CD4-positive, alpha-beta memory T cell (primary cell): ENCODE measurements at regions not wholly inside any gene's neighbourhood (a gene's known extent, or its start where the extent isn't known, plus 50 kb on each side); places are given as distances from the start of the nearest gene placed in this dataset.
"Not testable (repeated sequence)": the region's sequence is repeated elsewhere in the genome, so short reads cannot be mapped to it uniquely, and the experiment has no call there.

Source experiments
- CTCF ChIA-PET: fragments of 350-600 bp; sonication (Branson Sonifier 250); formaldehyde crosslinking; loops from one replicate; lab custom pipeline; 2021; ENCODE audit warnings: inconsistent platforms; ENCODE audit not compliant: partially characterized antibody; lab: Charles Lee
- POLR2A ChIA-PET: fragments of 350-600 bp; sonication (Branson Sonifier 250); formaldehyde crosslinking; loops from one replicate; lab custom pipeline; 2021; ENCODE audit not compliant: partially characterized antibody; lab: Charles Lee
- DNase-seq, 5 donors: peaks; one replicate each; pipeline versions ENCODE4 v3.0.0 to v3.0.0-alpha.2; 2020 to 2022; ENCODE audit warnings: mixed read lengths in 1 of 5
- H3K27ac ChIP-seq: one replicate; pipeline ENCODE4 v1.7.0; 2013; ENCODE audit warnings: low read depth, low read length
- H3K27me3 ChIP-seq: 2 replicates; pipeline ENCODE4 v1.7.0; 2013; ENCODE audit warnings: mild to moderate bottlenecking, low read length, moderate library complexity; ENCODE audit not compliant: insufficient read depth
- H3K36me3 ChIP-seq: 2 replicates; pipeline ENCODE4 v1.7.0; 2013; ENCODE audit warnings: mild to moderate bottlenecking, low read length, moderate library complexity; ENCODE audit not compliant: insufficient read depth
- H3K4me1 ChIP-seq: 2 replicates; pipeline ENCODE4 v1.7.0; 2013; ENCODE audit warnings: mild to moderate bottlenecking, low read length, moderate library complexity; ENCODE audit not compliant: insufficient read depth
- H3K4me3 ChIP-seq, 2 donors: one replicate each; pipeline ENCODE4 v1.7.0; 2013; ENCODE audit warnings: low read length in 2 of 2, mild to moderate bottlenecking in 1 of 2
- H3K9me3 ChIP-seq, 2 donors: one replicate each; pipeline ENCODE4 v1.7.0; 2013; ENCODE audit warnings: low read length in 2 of 2, control low read depth in 1 of 2; ENCODE audit not compliant: control insufficient read depth in 1 of 2
- H3K27ac Mint-ChIP-seq, 7 donors: one replicate each; pipeline ENCODE4 v1.8.0; 2020 to 2021; ENCODE audit warnings: mixed read lengths in 7 of 7, mild to moderate bottlenecking in 6 of 7, inconsistent platforms in 3 of 7, moderate library complexity in 3 of 7
- H3K27me3 Mint-ChIP-seq, 2 donors: one replicate each; pipeline ENCODE4 v1.8.0; 2020 to 2021; ENCODE audit warnings: mixed read lengths in 2 of 2
- H3K36me3 Mint-ChIP-seq, 2 donors: one replicate each; pipeline ENCODE4 v1.8.0; 2020 to 2021; ENCODE audit warnings: mixed read lengths in 2 of 2, inconsistent platforms in 1 of 2, mild to moderate bottlenecking in 1 of 2
- H3K4me1 Mint-ChIP-seq, 4 donors: one replicate each; pipeline ENCODE4 v1.8.0; 2020 to 2021; ENCODE audit warnings: mixed read lengths in 4 of 4, mild to moderate bottlenecking in 1 of 4
- H3K4me3 Mint-ChIP-seq, 8 donors: one replicate each; pipeline ENCODE4 v1.8.0; 2020 to 2021; ENCODE audit warnings: mixed read lengths in 8 of 8, mild to moderate bottlenecking in 7 of 8, moderate library complexity in 6 of 8, inconsistent platforms in 3 of 8
- H3K9me3 Mint-ChIP-seq, 8 donors: one replicate each; pipeline ENCODE4 v1.8.0; 2020 to 2021; ENCODE audit warnings: mixed read lengths in 8 of 8, mild to moderate bottlenecking in 5 of 8, inconsistent platforms in 3 of 8, moderate library complexity in 1 of 8
- intact Hi-C: fragments of 100-400 bp; cut with micrococcal nuclease; formaldehyde crosslinking; loops from one replicate; pipeline ENCODE4 v1.15.1; 2023

GRCh38 chr11:116345575-116345974 lies 427.2 kb downstream of the BUD13 start:
- Histone ChIP-seq H3K4me1 (no peaks in the 10 kb centered on the region), H3K27me3 (no peaks in the 10 kb centered on the region), H3K27ac (no peak overlapping the region), H3K36me3 (no peaks in the 10 kb centered on the region), H3K9me3 (no peaks in the 10 kb centered on the region), H3K4me3 (no peak overlapping the region)
- Mint-ChIP-seq H3K4me3 (no peak overlapping the region), H3K36me3 (no peaks in the 10 kb centered on the region), H3K27ac (no peak overlapping the region), H3K4me1 (no peaks in the 10 kb centered on the region), H3K27me3 (peaks cover 0 to 1% of the 10 kb centered on the region in 2 donors), H3K9me3 (peaks cover 0 to 16% (median 5%) of the 10 kb centered on the region in 8 donors)
- POLR2A ChIA-PET: no interaction called here
- CTCF ChIA-PET: no interaction called here
- intact Hi-C loops: no loop called here
- no peak for DNase-seq

- no peak overlapping the region for H3K27ac ChIP-seq
- no peaks in the 10 kb centered on the region for H3K36me3 ChIP-seq
- POLR2A ChIA-PET: no interaction called here
- no peaks in the 10 kb centered on the region for H3K9me3 ChIP-seq
- H3K27me3 ChIP-seq: no peaks in the 10 kb centered on the region
- no peaks in the 10 kb centered on the region for H3K4me1 ChIP-seq
- Mint-ChIP-seq H3K4me1 (no peaks in the 10 kb centered on the region), H3K36me3 (no peaks in the 10 kb centered on the region), H3K27me3 (peaks cover 0 to 1% of the 10 kb centered on the region in 2 donors), H3K4me3 (no peak overlapping the region), H3K27ac (no peak overlapping the region), H3K9me3 (peaks cover 0 to 16% (median 6%) of the 10 kb centered on the region in 8 donors)
- DNase-seq: no peak
- CTCF ChIA-PET: no interaction called here
- no peak overlapping the region for H3K4me3 ChIP-seq
- intact Hi-C loops: no loop called here
Measured at GRCh38 chr11:116344601-116345000, 428.2 kb downstream of the BUD13 start.

DNA sequence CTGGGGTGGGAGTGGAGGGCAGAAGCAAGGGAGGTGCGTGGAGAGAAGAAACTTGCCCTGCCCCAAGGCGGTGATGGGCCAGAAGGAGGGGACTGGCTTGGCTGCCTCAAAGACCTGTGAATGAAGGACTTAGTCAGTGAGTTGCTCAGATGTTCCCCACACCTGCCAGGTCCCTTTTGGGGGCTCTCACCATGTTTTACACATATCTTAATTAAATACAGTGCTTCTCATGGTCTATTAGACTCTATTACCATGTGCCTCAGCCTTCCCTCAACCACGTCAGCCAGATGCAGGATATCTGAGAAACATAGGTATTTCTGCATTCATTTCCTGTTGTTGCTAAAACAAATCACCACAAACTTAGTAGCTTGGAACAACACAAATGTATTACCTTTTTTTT lies 429.5 kb downstream of the BUD13 start:
- CTCF ChIA-PET: no interaction called here
- Histone ChIP-seq H3K9me3 (no peaks in the 10 kb centered on the region), H3K4me1 (no peaks in the 10 kb centered on the region), H3K27ac (no peak overlapping the region), H3K36me3 (no peaks in the 10 kb centered on the region), H3K4me3 (no peak overlapping the region), H3K27me3 (no peaks in the 10 kb centered on the region)
- Mint-ChIP-seq H3K9me3 (peaks cover 0 to 12% (median 2%) of the 10 kb centered on the region in 8 donors), H3K4me3 (no peak overlapping the region), H3K27me3 (no peaks in the 10 kb centered on the region), H3K4me1 (no peaks in the 10 kb centered on the region), H3K27ac (no peak overlapping the region), H3K36me3 (no peaks in the 10 kb centered on the region)
- POLR2A ChIA-PET: no interaction called here
- intact Hi-C loops: no loop called here
- no peak for DNase-seq

DNA sequence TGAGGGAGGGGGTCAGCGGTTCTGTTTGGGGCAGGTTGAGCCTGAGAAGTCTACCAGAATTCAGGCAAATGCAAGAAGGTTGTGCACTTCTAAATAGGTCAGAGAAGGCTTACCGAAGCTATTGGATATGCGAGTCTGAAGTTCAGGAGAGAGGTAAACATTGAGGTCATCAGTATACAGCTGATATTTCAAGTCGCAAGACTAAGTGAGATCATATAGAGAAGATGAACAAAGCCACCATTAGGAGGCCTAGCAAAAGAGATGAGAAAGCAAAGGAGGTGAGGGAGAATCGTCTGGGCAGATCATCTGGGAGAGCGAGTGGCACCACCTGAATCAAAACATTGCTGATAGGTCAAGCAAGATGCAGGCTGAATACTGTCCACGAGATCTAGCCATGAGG lies 430.6 kb downstream of the BUD13 start:
- no peaks in the 10 kb centered on the region for H3K4me1 ChIP-seq
- H3K4me3 ChIP-seq: no peak overlapping the region
- CTCF ChIA-PET: no interaction called here
- H3K27ac ChIP-seq: no peak overlapping the region
- no peaks in the 10 kb centered on the region for H3K4me1 Mint-ChIP-seq
- intact Hi-C loops: no loop called here
- no peaks in the 10 kb centered on the region for H3K36me3 ChIP-seq
- no peaks in the 10 kb centered on the region for H3K36me3 Mint-ChIP-seq
- H3K4me3 Mint-ChIP-seq: no peak overlapping the region
- POLR2A ChIA-PET: no interaction called here
- DNase-seq: no peak
- H3K9me3 ChIP-seq: no peaks in the 10 kb centered on the region
- no peak overlapping the region for H3K27ac Mint-ChIP-seq
- H3K27me3 Mint-ChIP-seq: no peaks in the 10 kb centered on the region
- no peaks in the 10 kb centered on the region for H3K27me3 ChIP-seq
- H3K9me3 Mint-ChIP-seq: peaks cover 0 to 13% (median 5%) of the 10 kb centered on the region in 8 donors

DNA sequence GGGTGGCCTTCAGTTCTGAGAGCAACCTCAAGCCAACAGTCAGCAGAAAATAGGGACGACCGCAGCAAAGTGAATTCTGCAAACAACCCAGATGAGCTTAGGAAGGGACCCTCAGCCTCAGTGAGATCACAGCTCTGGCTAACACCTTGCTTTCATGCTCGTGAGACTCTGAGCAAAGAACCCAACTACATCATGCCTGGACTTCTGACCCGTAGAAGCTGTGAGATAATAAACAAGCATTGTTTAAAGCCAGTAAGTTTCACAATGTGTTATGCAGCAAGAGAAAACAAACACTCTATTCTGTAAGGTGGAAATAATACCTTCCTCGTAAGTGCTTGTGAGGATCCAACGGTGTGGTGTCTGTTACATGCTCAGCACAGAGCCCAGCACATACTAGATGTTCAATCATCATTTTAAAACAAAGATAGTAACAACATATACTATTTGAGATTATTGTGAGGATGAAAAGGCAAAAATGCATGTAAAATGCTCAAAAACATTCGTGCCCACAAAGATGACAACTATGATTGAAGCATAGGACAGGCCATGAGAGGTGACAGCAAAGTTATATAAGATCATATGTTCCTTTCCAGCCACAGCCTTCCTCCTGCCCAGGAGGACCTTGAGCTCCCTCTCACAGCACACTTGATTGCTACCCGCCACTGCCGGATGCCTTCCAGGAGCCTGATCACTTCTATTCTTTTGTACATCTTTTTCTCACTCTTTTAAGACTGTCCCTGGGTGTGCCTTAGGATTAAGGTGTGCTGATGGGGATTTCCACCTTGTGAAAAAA lies 433.3 kb downstream of the BUD13 start:
- Histone ChIP-seq H3K36me3 (no peaks in the 10 kb centered on the region), H3K4me1 (no peaks in the 10 kb centered on the region), H3K4me3 (no peak overlapping the region), H3K27me3 (no peaks in the 10 kb centered on the region), H3K27ac (no peak overlapping the region), H3K9me3 (no peaks in the 10 kb centered on the region)
- H3K36me3 Mint-ChIP-seq: no peaks in the 10 kb centered on the region
- H3K27me3 Mint-ChIP-seq: peaks cover 0 to 3% of the 10 kb centered on the region in 2 donors
- ChIA-PET CTCF (no interaction called here), POLR2A (no interaction called here)
- intact Hi-C loops: no loop called here
- H3K4me1 Mint-ChIP-seq: no peaks in the 10 kb centered on the region
- H3K27ac Mint-ChIP-seq: no peak overlapping the region
- H3K9me3 Mint-ChIP-seq: peaks cover 0 to 8% (median 3%) of the 10 kb centered on the region in 8 donors
- no peak for DNase-seq
- H3K4me3 Mint-ChIP-seq: no peak overlapping the region

- H3K27me3 ChIP-seq, H3K27me3 Mint-ChIP-seq, H3K36me3 ChIP-seq, H3K4me1 Mint-ChIP-seq, H3K9me3 Mint-ChIP-seq, H3K27ac Mint-ChIP-seq, DNase-seq, POLR2A ChIA-PET, H3K4me3 ChIP-seq, H3K4me3 Mint-ChIP-seq, H3K9me3 ChIP-seq, H3K27ac ChIP-seq, H3K4me1 ChIP-seq, H3K36me3 Mint-ChIP-seq, CTCF ChIA-PET, intact Hi-C loops: not testable (repeated sequence)
Measured at GRCh38 chr11:116338500-116338899, 434.3 kb downstream of the BUD13 start.

DNA sequence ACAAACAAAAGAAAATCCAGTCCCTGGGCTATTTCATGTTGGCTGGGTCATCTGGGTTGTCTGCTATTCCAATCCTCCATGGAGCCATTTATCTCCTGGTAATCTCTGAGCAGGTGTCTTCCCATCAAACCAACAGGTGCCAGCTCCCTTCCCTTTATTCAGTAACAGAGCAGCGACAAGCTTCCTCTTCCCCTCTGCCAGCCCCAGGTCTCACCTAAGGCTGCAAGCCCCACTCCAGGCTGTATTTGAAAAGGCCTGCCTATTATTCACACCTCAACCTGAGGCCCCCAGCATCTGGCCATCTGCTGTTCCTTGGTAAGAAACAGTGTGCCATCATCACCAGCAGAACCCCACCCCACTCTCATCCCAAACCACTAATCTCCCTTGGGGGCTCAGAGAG lies 436.2 kb downstream of the BUD13 start:
- Histone ChIP-seq H3K4me3 (no peak overlapping the region), H3K36me3 (no peaks in the 10 kb centered on the region), H3K27me3 (no peaks in the 10 kb centered on the region), H3K9me3 (no peaks in the 10 kb centered on the region), H3K27ac (no peak overlapping the region), H3K4me1 (no peaks in the 10 kb centered on the region)
- no peak overlapping the region for H3K27ac Mint-ChIP-seq
- H3K9me3 Mint-ChIP-seq: peaks cover 0 to 8% (median 3%) of the 10 kb centered on the region in 8 donors
- ChIA-PET CTCF (no interaction called here), POLR2A (no interaction called here)
- intact Hi-C loops: no loop called here
- H3K36me3 Mint-ChIP-seq: no peaks in the 10 kb centered on the region
- H3K27me3 Mint-ChIP-seq: peaks cover 0 to 3% of the 10 kb centered on the region in 2 donors
- no peak for DNase-seq
- no peak overlapping the region for H3K4me3 Mint-ChIP-seq
- no peaks in the 10 kb centered on the region for H3K4me1 Mint-ChIP-seq
